HepG2 (cell line): ENCODE measurements at regions not wholly inside any gene's neighbourhood (a gene's known extent, or its start where the extent isn't known, plus 50 kb on each side); places are given as distances from the start of the nearest gene placed in this dataset.

Experiments used
- ATAC-seq: fragments of 200-7000 bp; cut with Tn5 transposase; 3 replicates; pipeline ENCODE4 v1.9.1; 2020; ENCODE audit warnings: mild to moderate bottlenecking, moderate library complexity
- BruUV-seq: library from RNA; stranded (reverse); fragments of 400-500 nt; replicated peaks from 2 replicates; lab custom pipeline; 2021; lab: Mats Ljungman, UMichigan
- CTCF ChIA-PET: fragments of 300-600 bp; formaldehyde crosslinking; extraction: SDS; loops from one replicate; lab custom pipeline; 2021; ENCODE audit warnings: low total read pairs, inconsistent platforms, low intra/inter-chr PET ratio; lab: Yijun Ruan, JAX
- POLR2A ChIA-PET: fragments of 350-600 bp; sonication (Branson Sonifier 250); formaldehyde crosslinking; loops from one replicate; lab custom pipeline; 2020; ENCODE audit warnings: antibody characterized with exemption, inconsistent platforms; lab: Yijun Ruan, JAX
- DNase-seq: peaks from one replicate; pipeline ENCODE4 v3.0.0-alpha.2; 2015; ENCODE audit warnings: low spot score
- FAIRE-seq: peaks from 3 replicates; lab custom pipeline; 2011; peaks lifted over from hg19 to GRCh38; lab: Jason Lieb, UNC
- H2AFZ ChIP-seq: one replicate; pipeline ENCODE4 v1.6.1; 2011; ENCODE audit warnings: low read length, inconsistent platforms
- H3K27ac ChIP-seq: fragments of 300-600 bp; 3 replicates; pipeline ENCODE4 v1.8.0; 2011; ENCODE audit warnings: mixed run types, mild to moderate bottlenecking, mixed read lengths, low read length, inconsistent platforms; ENCODE audit not compliant: insufficient read depth; ENCODE audit errors: extremely low read length
- H3K27me3 ChIP-seq, 2 experiments: fragments of 200-600 bp in 1 of 2; 2 replicates in 1 of 2; 3 replicates in 1 of 2; pipeline versions ENCODE4 v1.6.0 to v1.8.0; 2011; ENCODE audit warnings: low read length in 2 of 2, mild to moderate bottlenecking in 2 of 2, moderate library complexity in 2 of 2, inconsistent platforms in 1 of 2; ENCODE audit not compliant: insufficient read depth in 2 of 2, control insufficient read depth in 1 of 2
- H3K36me3 ChIP-seq, 2 experiments: fragments of 200-600 bp in 1 of 2; replicated peaks in 1 of 2; 2 replicates in 1 of 2; 3 replicates in 1 of 2; pipeline versions ENCODE4 v1.5.1 to v1.8.0; 2011; ENCODE audit warnings: low read length in 2 of 2, inconsistent platforms in 1 of 2; ENCODE audit not compliant: insufficient read depth in 2 of 2, control insufficient read depth in 1 of 2
- H3K4me1 ChIP-seq: 2 replicates; pipeline ENCODE4 v1.5.1; 2012; ENCODE audit warnings: low read length, inconsistent platforms; ENCODE audit not compliant: insufficient read depth
- H3K4me2 ChIP-seq: 2 replicates; pipeline ENCODE4 v1.6.0; 2011; ENCODE audit warnings: low read depth, low read length, inconsistent platforms
- H3K4me3 ChIP-seq, 3 experiments: fragments of 200-600 bp in 1 of 3; sonication (generic), shearing (Covaris generic) in 1 of 3; replicated peaks in 1 of 3; 2 replicates each; pipeline ENCODE4 v1.5.1; 2011 to 2016; ENCODE audit warnings: low read length in 3 of 3, inconsistent platforms in 2 of 3, low read depth in 2 of 3, mild to moderate bottlenecking in 2 of 3, control low read depth in 1 of 3, mixed read lengths in 1 of 3; ENCODE audit not compliant: insufficient read depth in 1 of 3
- H3K79me2 ChIP-seq: one replicate; pipeline ENCODE4 v1.6.1; 2011; ENCODE audit warnings: low read length, inconsistent platforms; ENCODE audit not compliant: insufficient read depth
- H3K9ac ChIP-seq: 2 replicates; pipeline ENCODE4 v1.6.0; 2011; ENCODE audit warnings: mild to moderate bottlenecking, low read depth, low read length, inconsistent platforms; ENCODE audit not compliant: insufficient read depth
- H3K9me3 ChIP-seq: 2 replicates; pipeline ENCODE4 v1.5.1; 2012; ENCODE audit warnings: mild to moderate bottlenecking, low read length
- H4K20me1 ChIP-seq: 2 replicates; pipeline ENCODE4 v1.6.0; 2011; ENCODE audit warnings: inconsistent platforms, mild to moderate bottlenecking, low read length, moderate library complexity; ENCODE audit not compliant: insufficient read depth
- AGO1 ChIP-seq: fragments of 200-400 bp; formaldehyde crosslinking; IDR thresholded peaks from 2 replicates; pipeline ENCODE4 v1.6.1; 2017; ENCODE audit warnings: mild to moderate bottlenecking, low read depth, low read length, moderate library complexity; ENCODE audit not compliant: poor library complexity, severe bottlenecking
- NFE2 ChIP-seq: sonication (generic); formaldehyde crosslinking; IDR thresholded peaks from 2 replicates; pipeline ENCODE4 v1.4.0; 2020; ENCODE audit warnings: missing genetic modification reagents
- PRMT3 ChIP-seq: sonication (generic); formaldehyde crosslinking; IDR thresholded peaks from 2 replicates; pipeline ENCODE4 v1.8.1; 2022; ENCODE audit warnings: low read depth, mild to moderate bottlenecking, moderate library complexity, missing genetic modification reagents, borderline replicate concordance
- RBM39 ChIP-seq: fragments of 200-400 bp; formaldehyde crosslinking; IDR thresholded peaks from one replicate; pipeline ENCODE4 v1.6.1; 2018; ENCODE audit warnings: antibody characterized with exemption, mild to moderate bottlenecking, low read depth, low read length; ENCODE audit not compliant: poor library complexity, severe bottlenecking
- TBP ChIP-seq: sonication (generic); formaldehyde crosslinking; IDR thresholded peaks from 2 replicates; pipeline ENCODE4 v1.5.0; 2020; ENCODE audit warnings: missing genetic modification reagents
- ZNF3 ChIP-seq: IDR thresholded peaks from 2 replicates; pipeline ENCODE4 v1.7.0; 2017; ENCODE audit warnings: inconsistent platforms
- ZNF367 ChIP-seq: sonication (generic); formaldehyde crosslinking; IDR thresholded peaks from 2 replicates; pipeline ENCODE4 v1.4.0; 2020; ENCODE audit warnings: missing genetic modification reagents, borderline replicate concordance
- ZNF704 ChIP-seq: sonication (generic); formaldehyde crosslinking; IDR thresholded peaks from 2 replicates; pipeline ENCODE4 v1.8.1; 2023; ENCODE audit warnings: mild to moderate bottlenecking, inconsistent platforms, moderate library complexity, missing genetic modification reagents, borderline replicate concordance
- WGBS: methylation state at CpG from one replicate; pipeline ENCODE4 v1.1.6; 2017; ENCODE audit warnings: low lambda C conversion rate; 5-methylcytosine and 5-hydroxymethylcytosine counted together
- in situ Hi-C: cut with HindIII; loops from 2 replicates; pipeline ENCODE4 v1.10.0; 2017; ENCODE audit warnings: low pct_unique_long_range_greater_than_20kb; ENCODE audit not compliant: extremely low pct_ligation_motif_present
- intact Hi-C: fragments of 100-400 bp; cut with micrococcal nuclease; formaldehyde crosslinking; loops from one replicate; pipeline ENCODE4 v1.10.0; 2022; ENCODE audit not compliant: unreplicated experiment
- TF ChIP-seq, protein P1 (sequence below): sonication (generic); formaldehyde crosslinking; IDR thresholded peaks from 2 replicates; pipeline ENCODE4 v1.4.0; 2020; ENCODE audit warnings: missing genetic modification reagents, borderline replicate concordance

GRCh38 chr3:150349314-150350097, 58.6 kb upstream of the TSC22D2 start:
- no peak overlapping the region for H3K27ac ChIP-seq
- 57% methylated on average over 7 of the region's 7 CpGs for WGBS
- no peak for FAIRE-seq

More at GRCh38 chr3:150349314-150350097, 58.6 kb upstream of the TSC22D2 start:
- Histone ChIP-seq H2AFZ (no peak overlapping the region), H3K36me3 (no peaks in the 10 kb centered on the region), H3K27me3 (no peaks in the 10 kb centered on the region), H3K4me2 (no peak overlapping the region), H3K9me3 (no peaks in the 10 kb centered on the region), H3K9ac (no peak overlapping the region), H3K4me3 (no peak overlapping the region), H4K20me1 (no peaks in the 10 kb centered on the region), H3K79me2 (no peaks in the 10 kb centered on the region), H3K4me1 (peaks cover 8% of the 10 kb centered on the region)
- intact Hi-C loops (no loop called here), in situ Hi-C loops (no loop called here)
- DNase-seq: no peak
- ATAC-seq: no peak
- ChIA-PET CTCF (no interaction called here), POLR2A (no interaction called here)
- BruUV-seq: no TSS peak
- TF ChIP-seq ZNF3 (CRISPR knock-in tag) (no peak), AGO1 (no peak), TBP (CRISPR knock-in tag) (no peak), RBM39 (no peak), NFE2 (CRISPR knock-in tag) (no peak), ZNF367 (CRISPR knock-in tag) (no peak), ZNF704 (CRISPR knock-in tag) (no peak), PRMT3 (CRISPR knock-in tag) (no peak)
- TF ChIP-seq, protein P1, sequence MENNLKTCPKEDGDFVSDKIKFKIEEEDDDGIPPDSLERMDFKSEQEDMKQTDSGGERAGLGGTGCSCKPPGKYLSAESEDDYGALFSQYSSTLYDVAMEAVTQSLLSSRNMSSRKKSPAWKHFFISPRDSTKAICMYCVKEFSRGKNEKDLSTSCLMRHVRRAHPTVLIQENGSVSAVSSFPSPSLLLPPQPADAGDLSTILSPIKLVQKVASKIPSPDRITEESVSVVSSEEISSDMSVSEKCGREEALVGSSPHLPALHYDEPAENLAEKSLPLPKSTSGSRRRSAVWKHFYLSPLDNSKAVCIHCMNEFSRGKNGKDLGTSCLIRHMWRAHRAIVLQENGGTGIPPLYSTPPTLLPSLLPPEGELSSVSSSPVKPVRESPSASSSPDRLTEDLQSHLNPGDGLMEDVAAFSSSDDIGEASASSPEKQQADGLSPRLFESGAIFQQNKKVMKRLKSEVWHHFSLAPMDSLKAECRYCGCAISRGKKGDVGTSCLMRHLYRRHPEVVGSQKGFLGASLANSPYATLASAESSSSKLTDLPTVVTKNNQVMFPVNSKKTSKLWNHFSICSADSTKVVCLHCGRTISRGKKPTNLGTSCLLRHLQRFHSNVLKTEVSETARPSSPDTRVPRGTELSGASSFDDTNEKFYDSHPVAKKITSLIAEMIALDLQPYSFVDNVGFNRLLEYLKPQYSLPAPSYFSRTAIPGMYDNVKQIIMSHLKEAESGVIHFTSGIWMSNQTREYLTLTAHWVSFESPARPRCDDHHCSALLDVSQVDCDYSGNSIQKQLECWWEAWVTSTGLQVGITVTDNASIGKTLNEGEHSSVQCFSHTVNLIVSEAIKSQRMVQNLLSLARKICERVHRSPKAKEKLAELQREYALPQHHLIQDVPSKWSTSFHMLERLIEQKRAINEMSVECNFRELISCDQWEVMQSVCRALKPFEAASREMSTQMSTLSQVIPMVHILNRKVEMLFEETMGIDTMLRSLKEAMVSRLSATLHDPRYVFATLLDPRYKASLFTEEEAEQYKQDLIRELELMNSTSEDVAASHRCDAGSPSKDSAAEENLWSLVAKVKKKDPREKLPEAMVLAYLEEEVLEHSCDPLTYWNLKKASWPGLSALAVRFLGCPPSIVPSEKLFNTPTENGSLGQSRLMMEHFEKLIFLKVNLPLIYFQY: no peak
